CD4-positive, alpha-beta T cell treated with Interleukin-12 subunit alpha and Interleukin-12 subunit beta, for 1 hour (primary cell): ENCODE measurements at regions not wholly inside any gene's neighbourhood (a gene's known extent, or its start where the extent isn't known, plus 50 kb on each side); places are given as distances from the start of the nearest gene placed in this dataset.
"Not testable (repeated sequence)": the region's sequence is repeated elsewhere in the genome, so short reads cannot be mapped to it uniquely, and the experiment has no call there.

Experiments used
- DNase-seq: peaks from one replicate; pipeline ENCODE4 v3.0.0-alpha.2; 2020

DNA sequence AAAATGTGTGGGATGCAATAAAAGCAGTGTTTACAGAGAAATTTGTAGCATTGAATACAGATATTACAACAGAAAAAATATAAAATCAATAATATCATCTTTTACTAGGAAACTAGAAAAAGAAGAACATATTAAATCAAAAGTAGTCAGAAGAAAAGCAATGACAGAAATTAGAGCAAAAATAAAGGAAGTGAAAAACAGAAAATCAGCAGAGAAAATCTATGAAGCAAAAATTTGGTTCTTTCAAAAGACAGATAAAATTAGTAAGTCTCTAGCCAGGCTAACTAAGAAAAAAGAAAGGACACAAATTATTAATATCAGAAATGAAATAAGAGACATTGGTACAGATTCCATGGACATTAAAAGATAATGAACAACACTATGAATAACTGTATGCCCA lies 212.0 kb upstream of the MGAT5 start:
- no peak for DNase-seq

DNA sequence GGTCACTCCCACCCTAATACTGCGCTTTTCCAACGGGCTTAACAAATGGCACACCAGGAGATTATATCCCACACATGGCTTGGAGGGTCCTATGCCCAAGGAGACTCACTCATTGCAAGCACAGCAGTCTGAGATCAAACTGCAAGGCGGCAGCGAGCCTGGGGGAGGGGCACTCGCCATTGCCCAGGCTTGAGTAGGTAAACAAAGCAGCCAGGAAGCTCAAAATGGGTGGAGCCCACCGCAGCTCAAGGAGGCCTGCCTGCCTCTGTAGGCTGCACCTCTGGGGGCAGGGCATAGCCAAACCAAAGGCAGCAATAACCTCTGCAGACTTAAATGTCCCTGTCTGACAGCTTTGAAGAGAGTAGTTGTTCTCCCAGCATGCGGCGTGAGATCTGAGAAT lies 210.8 kb upstream of the MGAT5 start:
- DNase-seq: not testable (repeated sequence)

GRCh38 chr2:134052173-134052572 lies 201.7 kb upstream of the MGAT5 start:
- DNase-seq: no peak

- DNase-seq: no peak
Observed at GRCh38 chr2:134056173-134056572, 197.7 kb upstream of the MGAT5 start.

GRCh38 chr2:134061066-134061465 lies 192.8 kb upstream of the MGAT5 start:
- peak; percentile 31 for DNase-seq

GRCh38 chr2:134062235-134062634 lies 191.6 kb upstream of the MGAT5 start:
- not testable (repeated sequence) for DNase-seq

- not testable (repeated sequence) for DNase-seq
Observed at GRCh38 chr2:134063916-134064315, 190.0 kb upstream of the MGAT5 start.

DNA sequence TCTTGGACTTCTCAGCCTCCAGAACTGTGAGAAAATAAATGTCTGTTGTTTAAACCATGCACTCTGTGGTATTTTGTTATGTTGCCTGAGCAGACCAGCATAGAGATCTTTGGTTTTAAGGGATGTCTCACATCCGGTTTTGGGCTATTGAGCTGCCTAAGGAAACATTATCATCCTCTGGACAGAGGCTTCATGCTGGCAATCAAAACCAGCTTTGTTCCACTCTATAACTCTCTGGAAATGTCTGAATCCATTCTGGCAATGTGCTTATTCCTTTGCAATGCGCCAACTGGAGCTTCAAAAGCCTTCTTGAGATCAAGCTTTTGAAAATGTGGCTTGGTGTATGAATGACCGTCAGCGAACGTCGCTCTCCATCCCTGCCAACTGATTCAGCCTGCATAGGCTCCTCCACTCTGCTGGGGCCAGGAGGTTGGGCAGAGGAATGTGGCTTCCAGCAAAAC lies 183.6 kb upstream of the MGAT5 start:
- DNase-seq: no peak

GRCh38 chr2:134072341-134072740 lies 181.5 kb upstream of the MGAT5 start:
- DNase-seq: no peak

GRCh38 chr2:134073023-134073422 lies 180.8 kb upstream of the MGAT5 start:
- no peak for DNase-seq

GRCh38 chr2:134074619-134075018 lies 179.3 kb upstream of the MGAT5 start:
- DNase-seq: no peak

GRCh38 chr2:134075204-134075603 lies 178.7 kb upstream of the MGAT5 start:
- DNase-seq: no peak

DNA sequence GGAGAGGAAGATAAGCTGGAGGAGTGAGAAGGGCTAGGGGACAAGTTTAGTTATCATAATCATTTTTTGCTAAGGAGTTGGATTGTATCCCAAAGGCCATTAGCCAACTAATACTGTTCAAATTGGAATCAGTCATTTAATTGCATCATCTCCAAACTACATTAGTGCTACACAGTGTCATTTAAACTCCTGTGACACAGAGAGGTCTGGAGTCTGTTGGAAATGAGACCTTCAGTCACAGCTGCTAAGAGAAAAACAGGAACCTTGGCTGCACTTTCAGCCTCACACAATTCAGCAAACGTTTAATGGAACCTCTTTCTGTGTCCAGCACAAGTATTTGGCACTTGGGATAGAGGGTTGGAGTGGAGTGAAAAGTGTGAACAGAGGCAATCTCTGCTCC lies 175.5 kb upstream of the MGAT5 start:
- DNase-seq: no peak

GRCh38 chr2:134079373-134079772 lies 174.5 kb upstream of the MGAT5 start:
- no peak for DNase-seq

GRCh38 chr2:134080386-134081089 lies 173.3 kb upstream of the MGAT5 start:
- DNase-seq: no peak

GRCh38 chr2:134081238-134081938 lies 172.5 kb upstream of the MGAT5 start:
- no peak for DNase-seq

- no peak for DNase-seq
Observed at GRCh38 chr2:134083548-134083947, 170.3 kb upstream of the MGAT5 start.

DNA sequence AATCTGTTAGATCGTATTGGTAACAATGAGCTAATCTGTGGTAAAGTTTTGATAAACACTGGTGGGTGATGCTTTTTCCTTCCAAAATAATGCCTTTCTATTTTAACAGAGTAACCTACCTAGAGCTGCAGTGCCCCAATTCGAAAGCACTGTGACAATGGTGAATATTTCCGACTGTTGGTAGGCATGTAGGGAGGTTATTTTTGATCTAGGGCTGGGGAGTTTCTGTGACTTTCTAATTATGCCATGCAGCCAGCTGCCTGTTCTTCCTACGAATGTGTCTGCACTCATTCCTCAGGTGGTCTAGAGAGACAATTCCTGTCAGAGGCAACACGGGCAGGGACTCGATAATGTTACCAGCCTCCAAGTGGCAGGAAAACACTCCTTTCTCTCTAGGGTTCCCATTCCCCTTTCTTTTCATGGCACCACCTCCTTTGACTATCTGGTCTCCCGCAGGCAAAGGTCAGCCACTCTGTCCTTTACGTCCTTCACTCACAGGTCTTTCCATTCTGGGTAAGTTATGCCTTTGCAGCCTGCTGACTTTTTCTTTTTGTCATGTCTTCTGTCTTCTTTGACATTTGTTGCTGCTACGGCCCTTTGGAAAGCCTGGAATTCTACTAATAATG lies 167.2 kb upstream of the MGAT5 start:
- DNase-seq: no peak

- no peak for DNase-seq
Observed at GRCh38 chr2:134087371-134087921, 166.4 kb upstream of the MGAT5 start.

- no peak for DNase-seq
Observed at GRCh38 chr2:134089454-134089853, 164.4 kb upstream of the MGAT5 start.

DNA sequence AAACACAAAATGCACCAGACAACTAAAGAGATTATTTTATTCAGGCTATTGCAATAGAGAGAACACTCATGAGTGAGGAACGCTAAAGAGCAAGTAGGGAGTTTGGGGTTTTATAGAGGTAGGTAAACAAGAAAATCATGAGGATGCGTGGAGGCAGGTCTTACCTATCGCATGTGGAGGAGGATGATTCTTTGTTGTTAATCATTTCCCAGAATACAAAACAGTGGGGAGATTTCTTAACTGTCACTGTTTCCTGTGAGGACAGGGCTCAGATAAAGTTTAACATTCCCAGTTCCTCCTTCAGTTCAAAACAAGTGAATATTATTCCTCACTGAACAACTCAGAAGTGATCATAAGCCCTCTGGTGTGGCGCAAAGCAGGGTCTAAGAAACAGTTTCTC lies 156.1 kb upstream of the MGAT5 start:
- no peak for DNase-seq

GRCh38 chr2:134098321-134098720 lies 155.6 kb upstream of the MGAT5 start:
- DNase-seq: no peak

- DNase-seq: no peak
Observed at GRCh38 chr2:134099273-134099672, 154.6 kb upstream of the MGAT5 start.

DNA sequence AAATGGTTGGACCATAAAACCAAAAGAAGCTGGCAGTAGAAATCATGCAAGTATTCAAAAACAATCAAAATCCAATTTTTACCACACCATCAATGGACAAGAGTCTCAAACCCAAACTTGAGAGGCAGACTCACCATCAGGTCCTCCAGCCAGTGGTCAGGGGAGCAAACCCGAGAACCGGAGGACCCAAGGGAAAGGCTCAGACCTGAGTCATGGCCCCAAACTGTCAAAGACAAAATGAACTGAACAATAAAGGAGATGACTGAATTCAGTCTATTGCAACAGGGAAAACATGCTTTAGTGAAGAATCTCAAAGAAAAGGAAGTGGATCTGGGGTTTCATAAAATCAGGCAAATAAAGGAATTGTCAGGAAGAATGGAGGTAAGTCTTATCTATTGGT lies 150.7 kb upstream of the MGAT5 start:
- no peak for DNase-seq
